ENCODE measurements at regions not wholly inside any gene's neighbourhood (a gene's known extent, or its start where the extent isn't known, plus 50 kb on each side); places are given as distances from the start of the nearest gene placed in this dataset.
"Not testable (repeated sequence)": the region's sequence is repeated elsewhere in the genome, so short reads cannot be mapped to it uniquely, and the experiment has no call there.

GRCh38 chr15:62889734-62890505 lies 152.6 kb upstream of the TPM1 start:
- no peak for DNase-seq (ENCODE audit: low spot score)
- intact Hi-C loops (cut with DNase I): loop anchor here (5.0 kb wide), 1 partner anchor 37 kb away; no protein-coding TSS in a partner anchor

DNA sequence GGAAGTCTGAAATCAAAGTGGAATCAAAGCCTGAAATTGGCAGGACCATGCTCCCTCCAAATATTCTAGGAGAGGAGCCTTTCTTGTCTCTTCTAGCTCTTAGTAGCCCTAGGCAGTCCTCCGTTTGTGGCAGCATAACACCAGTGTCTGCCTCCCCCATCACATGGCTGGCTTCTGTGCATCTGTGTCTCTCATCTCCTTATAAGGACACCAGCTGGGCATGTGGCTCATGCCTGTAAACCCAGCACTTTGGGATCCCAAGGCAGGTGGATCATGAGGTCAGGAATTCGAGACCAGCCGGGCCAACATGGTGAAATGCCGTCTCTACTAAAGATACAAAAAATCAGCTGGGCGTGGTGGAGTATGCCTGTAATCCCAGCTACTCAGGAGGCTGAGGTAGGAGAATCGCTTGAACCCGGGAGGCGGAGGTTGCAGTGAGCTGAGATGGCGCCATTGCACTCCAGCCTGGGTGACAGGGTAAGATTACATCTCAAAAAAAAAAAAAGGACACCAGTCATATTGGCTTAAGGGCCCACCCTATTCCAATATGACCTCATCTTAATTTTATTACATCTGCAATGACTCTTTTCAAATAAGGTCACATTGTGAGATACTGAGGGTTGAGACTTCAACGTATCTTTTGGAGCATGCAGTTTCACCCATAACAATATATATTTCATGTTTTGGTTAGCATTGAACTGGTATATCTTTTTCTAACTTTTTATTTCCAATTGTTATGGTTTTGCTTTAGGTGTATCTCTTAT lies 148.0 kb upstream of the TPM1 start:
- intact Hi-C loops (cut with DNase I): loop anchor here (5.0 kb wide), 3 partner anchors 33 to 48 kb away; no protein-coding TSS in a partner anchor
- no peak for DNase-seq (ENCODE audit: low spot score)

DNA sequence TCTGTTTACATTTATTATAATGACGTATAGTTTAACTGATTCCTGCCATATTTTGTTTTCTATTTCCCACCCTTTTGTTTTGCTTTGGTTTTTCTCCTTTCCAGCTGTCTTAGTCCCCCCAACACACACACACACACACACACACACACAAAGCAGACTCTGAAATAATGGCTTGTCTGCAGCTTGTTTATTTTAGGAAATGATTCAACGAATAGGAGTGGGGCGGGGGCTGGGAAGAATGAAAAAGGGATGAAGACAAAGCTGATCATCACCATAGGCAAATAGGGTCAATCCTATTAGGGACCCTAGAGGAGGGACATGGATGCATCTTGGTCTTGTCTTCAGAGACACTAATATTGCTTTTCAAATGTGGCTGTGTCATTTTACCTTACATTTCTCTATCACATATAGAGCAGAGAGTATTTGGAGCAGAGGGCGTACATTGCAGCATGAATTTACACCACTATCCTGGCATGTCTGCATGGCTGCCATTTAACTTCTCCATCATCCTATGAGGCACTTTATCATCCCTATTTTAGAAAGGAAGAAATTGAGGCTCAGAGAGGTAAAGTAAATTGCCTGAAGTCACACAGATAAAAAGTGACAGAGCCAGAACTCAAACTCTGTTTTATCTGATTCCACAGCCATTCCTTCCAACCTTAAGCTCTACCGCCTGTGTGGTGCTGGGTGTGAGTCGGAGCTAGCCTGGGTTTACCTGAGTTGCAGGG lies 147.2 kb upstream of the TPM1 start:
- DNase-seq (ENCODE audit: low spot score): no peak

GRCh38 chr15:62895905-62896316 lies 146.6 kb upstream of the TPM1 start:
- intact Hi-C loops (cut with DNase I): loop anchor here (2.0 to 5.0 kb wide), 3 partner anchors 46 to 147 kb away; partner anchors contain the start of gene TPM1

More for the DNA sequence above, 147.2 kb upstream of the TPM1 start:
- intact Hi-C loops (cut with DNase I): loop anchor here (5.0 kb wide), 2 partner anchors 47 to 48 kb away; no protein-coding TSS in a partner anchor

DNA sequence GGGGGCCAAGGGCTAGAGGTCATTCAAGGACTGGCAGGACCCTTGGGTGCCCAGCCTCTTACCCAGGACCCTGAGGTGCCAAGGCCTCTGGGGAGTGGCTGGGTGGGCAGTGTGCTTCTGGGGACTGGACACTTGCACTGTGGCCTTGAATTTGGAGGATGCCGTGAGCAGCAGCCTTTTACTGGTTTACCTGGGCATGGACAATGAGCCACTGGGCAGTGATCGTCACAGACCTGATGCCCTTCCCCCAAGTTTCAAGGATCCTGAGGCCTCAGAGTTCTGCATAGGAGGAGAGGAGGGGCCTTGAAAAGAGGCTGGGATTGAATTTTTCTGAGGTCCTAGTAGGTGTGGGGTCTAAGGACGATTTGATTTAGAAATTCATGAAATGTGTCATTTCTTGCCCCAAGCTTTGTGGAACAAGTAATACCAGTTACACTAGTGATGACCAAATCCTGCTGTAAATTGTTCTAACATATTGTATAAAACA lies 146.1 kb upstream of the TPM1 start:
- intact Hi-C loops (cut with DNase I): loop anchor here (2.0 to 5.0 kb wide), 3 partner anchors 46 to 146 kb away; partner anchors contain the start of gene TPM1
- no peak for DNase-seq (ENCODE audit: low spot score)

More at GRCh38 chr15:62895905-62896316, 146.6 kb upstream of the TPM1 start:
- no peak for DNase-seq (ENCODE audit: low spot score)

- intact Hi-C loops (cut with DNase I): loop anchor here (2.0 to 5.0 kb wide), 3 partner anchors 45 to 146 kb away; partner anchors contain the start of gene TPM1
Measured at GRCh38 chr15:62896969-62897486, 145.5 kb upstream of the TPM1 start.

DNA sequence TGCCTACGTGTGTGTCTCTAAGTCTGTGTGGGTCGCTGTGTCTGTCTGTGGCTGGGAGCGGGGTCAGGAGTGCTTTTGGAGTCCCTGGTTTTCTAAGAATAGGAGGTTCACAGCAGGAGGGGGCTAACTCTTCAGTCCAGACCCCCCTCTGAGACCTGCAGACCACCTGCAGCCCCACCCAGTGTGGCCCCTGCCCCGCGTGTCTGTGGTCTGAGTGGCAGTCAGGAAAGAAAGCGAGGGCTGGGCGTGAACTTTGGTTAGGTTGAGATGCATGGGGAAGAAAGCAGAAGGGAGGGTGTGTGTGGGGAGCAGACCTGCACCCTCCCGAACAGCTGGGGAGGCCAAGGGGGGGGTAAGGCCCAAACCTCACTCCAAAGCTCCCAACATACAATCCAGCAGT lies 144.9 kb upstream of the TPM1 start:
- intact Hi-C loops (cut with DNase I): loop anchor here (2.0 to 5.0 kb wide), 4 partner anchors 45 to 145 kb away; partner anchors contain the start of gene TPM1
- no peak for DNase-seq (ENCODE audit: low spot score)

More at GRCh38 chr15:62896969-62897486, 145.5 kb upstream of the TPM1 start:
- DNase-seq (ENCODE audit: low spot score): peak; percentile 96

DNA sequence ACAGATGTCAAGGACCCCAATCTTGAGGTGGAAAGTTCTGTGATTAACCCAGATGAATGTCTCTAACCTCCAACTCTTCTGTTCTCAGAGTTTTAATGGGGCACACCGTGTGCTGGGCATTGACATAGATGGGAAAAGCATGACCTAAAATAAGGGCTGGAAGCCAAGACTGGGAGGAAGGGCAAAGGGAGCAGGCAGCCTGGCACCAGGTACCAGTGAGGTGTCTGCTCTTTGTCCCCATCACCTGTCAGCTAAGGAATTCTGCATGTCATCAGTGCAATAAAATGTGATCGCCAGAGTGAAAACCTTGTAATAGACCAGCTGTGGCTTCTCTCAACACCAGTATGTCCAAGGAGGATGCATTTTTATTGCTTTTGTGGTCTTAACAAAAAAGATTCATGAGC lies 143.5 kb upstream of the TPM1 start:
- peak; percentile 82 for DNase-seq (ENCODE audit: low spot score)
- intact Hi-C loops (cut with DNase I): loop anchor here (2.0 to 5.0 kb wide), 3 partner anchors 43 to 116 kb away; no protein-coding TSS in a partner anchor

GRCh38 chr15:62900071-62900802 lies 142.3 kb upstream of the TPM1 start:
- intact Hi-C loops (cut with DNase I): no loop called here
- no peak for DNase-seq (ENCODE audit: low spot score)

GRCh38 chr15:62901087-62901486 lies 141.5 kb upstream of the TPM1 start:
- no peak for DNase-seq (ENCODE audit: low spot score)
- intact Hi-C loops (cut with DNase I): no loop called here

GRCh38 chr15:62901909-62902546 lies 140.5 kb upstream of the TPM1 start:
- intact Hi-C loops (cut with DNase I): loop anchor here (2.0 kb wide), 1 partner anchor 55 kb away; no protein-coding TSS in a partner anchor

GRCh38 chr15:62902821-62903220 lies 139.7 kb upstream of the TPM1 start:
- intact Hi-C loops (cut with DNase I): loop anchor here (2.0 kb wide), 1 partner anchor 54 kb away; no protein-coding TSS in a partner anchor
- no peak for DNase-seq (ENCODE audit: low spot score)

More at GRCh38 chr15:62901909-62902546, 140.5 kb upstream of the TPM1 start:
- DNase-seq (ENCODE audit: low spot score): no peak

DNA sequence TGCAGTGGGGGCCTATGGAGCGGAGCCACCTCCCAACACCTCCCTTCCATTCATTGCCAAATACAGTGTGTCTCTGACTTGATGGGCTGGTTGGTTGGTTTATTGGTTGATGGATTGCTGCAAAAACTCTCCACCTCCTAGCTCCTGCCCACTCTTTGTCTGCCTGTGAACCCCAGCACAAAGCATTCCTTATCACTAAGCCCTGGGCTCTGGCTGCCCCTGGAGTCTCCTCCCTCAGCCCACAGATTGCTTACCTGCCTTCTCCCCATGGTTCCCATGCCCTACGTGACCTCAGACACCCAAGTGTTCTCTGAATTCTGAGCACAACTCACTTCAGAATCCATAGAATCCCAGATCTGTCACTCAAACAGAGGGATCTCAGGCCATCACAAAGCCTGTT lies 139.1 kb upstream of the TPM1 start:
- DNase-seq (ENCODE audit: low spot score): no peak
- intact Hi-C loops (cut with DNase I): loop anchor here (2.0 kb wide), 1 partner anchor 53 kb away; no protein-coding TSS in a partner anchor

- intact Hi-C loops (cut with DNase I): no loop called here
- DNase-seq (ENCODE audit: low spot score): no peak
Measured at GRCh38 chr15:62904041-62904910, 138.3 kb upstream of the TPM1 start.

DNA sequence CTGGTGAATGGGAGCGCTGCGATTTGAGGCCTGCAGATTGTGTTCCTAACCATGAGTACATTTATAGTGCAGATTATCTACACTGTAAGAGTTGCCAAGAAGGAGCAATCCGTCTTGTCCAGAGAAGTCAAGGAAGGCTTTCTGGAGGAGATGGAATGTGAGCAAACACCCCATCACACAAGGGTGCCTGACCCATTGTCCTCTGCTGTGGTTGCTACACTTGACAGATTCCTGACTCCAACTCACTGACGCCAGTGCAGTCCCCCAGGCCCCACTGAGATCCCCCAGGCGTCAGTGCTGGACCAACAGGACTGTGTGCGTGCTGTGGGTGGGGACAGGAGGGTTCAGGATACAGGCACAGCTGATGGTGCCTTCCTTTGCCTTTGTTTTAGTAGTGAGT lies 135.9 kb upstream of the TPM1 start:
- no peak for DNase-seq (ENCODE audit: low spot score)
- intact Hi-C loops (cut with DNase I): no loop called here

- intact Hi-C loops (cut with DNase I): no loop called here
- no peak for DNase-seq (ENCODE audit: low spot score)
Measured at GRCh38 chr15:62907275-62907674, 135.3 kb upstream of the TPM1 start.

GRCh38 chr15:62908341-62908740 lies 134.2 kb upstream of the TPM1 start:
- DNase-seq (ENCODE audit: low spot score); intact Hi-C loops (cut with DNase I): not testable (repeated sequence)
